NCI-H1048 (cell line): ENCODE measurements at regions not wholly inside any gene's neighbourhood (a gene's known extent, or its start where the extent isn't known, plus 50 kb on each side); places are given as distances from the start of the nearest gene placed in this dataset.
"Not testable (repeated sequence)": the region's sequence is repeated elsewhere in the genome, so short reads cannot be mapped to it uniquely, and the experiment has no call there.

Source experiments
- DNase-seq: peaks from one replicate; lab custom pipeline; 2025; lab: John Stamatoyannopoulos, UW

DNA sequence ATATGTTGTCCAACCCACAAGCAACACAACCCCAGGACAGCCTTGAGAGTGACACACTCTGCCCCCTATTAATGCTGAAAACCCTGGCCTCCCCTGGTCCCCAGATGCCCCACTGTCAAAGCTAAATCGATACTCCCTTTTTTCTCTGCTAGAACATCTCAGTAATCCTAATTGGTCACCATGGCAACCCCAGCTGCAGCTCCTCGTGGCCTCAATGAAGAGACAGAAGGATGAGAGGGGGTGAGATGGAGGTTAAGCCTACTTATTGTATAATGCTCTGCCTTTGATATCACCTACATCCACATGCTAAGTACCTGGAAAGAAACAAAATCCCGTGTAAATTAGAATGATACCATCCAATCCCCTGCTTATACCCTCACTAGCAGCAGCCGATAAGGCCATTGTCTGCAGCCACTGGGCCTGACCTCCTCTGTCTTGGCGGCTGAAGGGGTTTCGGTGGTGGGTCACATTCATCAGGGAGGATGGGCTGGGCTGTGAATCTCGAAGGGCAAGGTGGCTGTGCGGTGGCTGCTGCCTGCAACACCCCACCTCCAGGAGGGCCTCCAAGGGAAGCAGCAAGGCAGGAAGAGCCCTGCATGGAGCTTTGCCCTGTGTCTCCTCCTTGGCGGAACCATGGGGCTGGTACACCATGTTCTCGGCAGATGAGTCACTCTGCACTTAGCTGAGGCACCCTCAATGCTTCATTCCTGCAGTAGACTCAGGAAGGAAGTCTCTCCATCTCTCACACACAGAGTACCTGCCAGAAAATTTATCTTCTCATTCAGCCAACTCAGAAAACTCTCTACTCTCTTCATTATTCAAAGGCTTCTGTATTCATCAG is 399.5 kb downstream of the BUD13 start:
- DNase-seq, result no peak

DNA sequence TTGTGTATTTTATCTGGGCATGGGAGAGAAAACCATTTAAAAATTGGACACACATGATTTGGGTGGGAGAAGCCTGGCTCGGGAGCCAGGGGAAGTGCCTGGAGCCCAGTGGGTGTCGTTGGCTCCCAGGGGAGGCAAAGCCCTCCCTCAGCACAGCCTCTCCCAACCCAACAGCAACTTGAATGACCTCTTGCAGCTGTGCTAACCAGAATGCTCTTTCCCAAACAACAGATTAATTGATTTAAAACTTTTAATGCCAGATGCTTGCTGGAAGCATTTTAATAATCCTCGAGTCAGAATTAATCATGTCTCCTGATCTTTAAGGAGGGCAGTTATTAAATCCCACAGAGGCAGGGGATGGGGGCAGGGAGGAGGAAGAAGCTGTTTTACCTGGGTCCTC is 401.6 kb downstream of the BUD13 start:
- DNase-seq, result no peak

DNA sequence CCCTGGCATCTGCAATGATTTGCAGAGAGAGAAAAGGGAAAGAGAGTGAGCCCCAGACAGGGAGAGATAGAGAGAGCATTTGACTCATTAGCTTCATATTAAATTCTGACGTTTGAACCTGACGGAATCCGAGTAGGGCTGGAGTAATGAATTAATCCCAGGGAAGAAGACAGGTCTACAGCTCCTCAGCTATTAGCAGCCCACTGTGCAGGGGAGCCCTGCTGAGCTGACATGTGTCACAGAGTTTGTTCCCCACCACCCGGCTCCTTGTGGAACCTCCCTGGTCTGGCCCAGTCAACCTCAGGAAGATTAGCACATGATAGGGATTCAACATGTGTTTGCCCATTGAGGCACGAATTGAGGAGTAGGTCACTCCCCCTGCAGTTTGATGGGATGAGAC is 404.0 kb downstream of the BUD13 start:
- DNase-seq, result no peak

DNA sequence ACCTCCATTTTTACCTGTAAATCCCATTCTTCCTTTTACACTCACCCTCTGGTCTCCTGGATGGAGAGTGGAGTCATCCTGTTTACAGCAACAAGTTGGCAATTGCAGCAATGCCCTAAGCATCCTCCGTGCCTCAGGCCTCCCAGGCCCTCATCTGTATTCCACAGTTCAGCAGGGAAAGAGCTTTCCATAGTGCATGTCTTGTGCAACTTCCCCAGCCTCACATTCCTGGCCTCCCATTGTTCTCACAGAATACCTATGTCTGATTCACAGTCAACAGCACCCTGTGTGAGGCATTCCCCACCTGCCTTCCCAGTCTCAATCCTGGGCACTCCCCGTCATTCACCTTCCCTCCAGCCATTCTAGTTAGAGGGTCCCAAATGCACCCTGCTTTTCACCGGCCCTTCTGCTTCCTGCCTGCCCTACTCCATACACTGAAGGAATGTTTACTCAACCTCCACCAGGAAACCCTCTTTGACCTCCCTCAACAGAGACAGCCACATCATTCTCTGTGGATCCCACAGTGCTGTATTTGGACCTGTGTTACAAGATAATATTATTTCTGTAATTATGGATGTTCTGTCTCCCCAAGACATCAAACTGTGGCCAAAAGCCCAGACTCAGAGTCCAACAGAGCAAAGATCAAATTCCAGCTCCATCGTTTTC is 405.7 kb downstream of the BUD13 start:
- no peak for DNase-seq

DNA sequence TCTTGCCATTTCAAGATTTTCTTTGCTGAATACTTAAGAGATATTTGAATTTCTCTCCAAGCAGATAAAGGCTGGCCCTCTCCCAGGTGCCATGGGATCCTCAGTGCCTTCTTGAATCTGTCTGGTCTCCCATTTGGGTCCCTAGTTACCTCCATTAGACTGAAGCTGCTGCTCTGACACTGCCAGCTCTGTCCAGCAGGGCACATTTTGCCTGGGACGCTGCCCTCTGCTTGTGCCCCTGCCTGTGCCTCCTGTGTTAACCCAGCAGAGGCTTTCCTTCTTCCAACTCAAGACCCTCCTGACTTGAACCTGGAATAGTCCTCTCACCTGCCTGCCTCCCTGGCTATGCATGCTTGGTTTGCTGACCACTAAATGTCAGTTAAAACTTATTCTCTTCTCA is 406.3 kb downstream of the BUD13 start:
- DNase-seq, result no peak

DNA sequence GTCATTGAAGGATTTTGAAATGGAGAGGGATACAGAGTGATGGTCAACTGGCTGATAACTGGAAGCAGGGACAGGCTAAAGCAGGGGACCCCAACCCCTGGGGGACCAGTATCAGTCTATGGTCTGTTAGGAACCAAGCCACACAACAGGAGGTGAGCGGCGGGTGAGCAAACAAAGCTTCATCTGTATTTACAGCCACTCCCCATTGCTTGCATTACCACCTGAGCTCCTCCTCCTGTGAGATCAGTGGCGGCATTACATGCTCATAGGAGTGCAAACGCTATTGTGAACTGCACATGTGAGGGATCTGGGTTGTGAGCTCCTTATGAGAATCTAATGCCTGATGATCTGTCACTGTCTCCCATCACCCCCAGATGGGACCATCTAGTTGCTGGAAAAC is 407.9 kb downstream of the BUD13 start:
- not testable (repeated sequence) for DNase-seq

DNA sequence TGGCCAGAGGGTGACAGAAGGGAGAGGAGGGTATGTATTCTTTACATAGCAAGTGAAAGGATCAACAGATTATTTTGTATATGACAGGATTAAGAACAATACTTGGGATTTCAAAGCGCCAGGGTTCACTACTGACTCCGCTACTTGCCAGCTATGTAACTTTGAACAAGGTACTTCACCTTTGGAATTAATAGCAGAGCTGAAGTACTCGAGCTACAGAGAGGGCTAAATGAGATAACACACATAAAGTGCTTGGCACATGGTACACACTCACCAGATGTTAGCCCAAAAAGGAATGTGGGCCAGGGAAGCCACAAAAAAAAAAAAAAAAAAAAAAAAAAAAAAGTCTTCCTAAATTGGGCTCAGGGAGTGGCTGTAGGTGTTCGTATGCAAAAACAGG is 408.4 kb downstream of the BUD13 start:
- no peak for DNase-seq

DNA sequence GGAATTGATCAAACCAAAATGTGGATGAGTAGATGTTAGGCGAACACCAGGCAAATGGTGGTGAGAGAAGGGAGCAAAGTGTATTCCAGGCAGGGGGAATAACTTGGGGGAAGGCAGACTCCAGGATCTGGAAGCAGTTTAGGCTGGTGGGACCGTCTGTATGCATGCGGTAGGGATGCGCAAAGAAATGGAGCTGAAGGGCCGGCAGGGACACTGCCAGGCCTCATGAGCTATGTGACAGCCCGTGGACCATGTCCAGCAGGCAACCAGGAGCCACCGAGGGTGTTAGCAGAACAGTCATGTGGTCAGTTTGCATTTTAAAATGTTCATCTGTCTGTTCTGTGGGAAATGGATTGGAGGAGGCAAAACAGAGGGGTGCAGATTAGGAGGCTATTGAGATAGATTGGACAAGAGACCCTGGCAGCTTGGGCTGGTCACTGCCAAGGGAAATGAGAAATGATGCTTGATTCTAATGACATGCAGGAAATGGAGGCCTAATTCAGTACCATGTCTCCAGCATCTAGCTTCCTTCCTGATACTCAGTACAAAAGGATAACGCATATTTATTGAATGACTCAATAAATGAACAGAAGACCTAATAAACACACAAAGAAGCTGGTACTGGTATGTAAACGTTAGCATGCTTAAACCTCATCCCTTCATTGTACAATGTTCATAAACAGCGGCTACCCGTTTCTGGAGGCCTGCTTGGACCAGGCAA is 412.4 kb downstream of the BUD13 start:
- no peak for DNase-seq

DNA sequence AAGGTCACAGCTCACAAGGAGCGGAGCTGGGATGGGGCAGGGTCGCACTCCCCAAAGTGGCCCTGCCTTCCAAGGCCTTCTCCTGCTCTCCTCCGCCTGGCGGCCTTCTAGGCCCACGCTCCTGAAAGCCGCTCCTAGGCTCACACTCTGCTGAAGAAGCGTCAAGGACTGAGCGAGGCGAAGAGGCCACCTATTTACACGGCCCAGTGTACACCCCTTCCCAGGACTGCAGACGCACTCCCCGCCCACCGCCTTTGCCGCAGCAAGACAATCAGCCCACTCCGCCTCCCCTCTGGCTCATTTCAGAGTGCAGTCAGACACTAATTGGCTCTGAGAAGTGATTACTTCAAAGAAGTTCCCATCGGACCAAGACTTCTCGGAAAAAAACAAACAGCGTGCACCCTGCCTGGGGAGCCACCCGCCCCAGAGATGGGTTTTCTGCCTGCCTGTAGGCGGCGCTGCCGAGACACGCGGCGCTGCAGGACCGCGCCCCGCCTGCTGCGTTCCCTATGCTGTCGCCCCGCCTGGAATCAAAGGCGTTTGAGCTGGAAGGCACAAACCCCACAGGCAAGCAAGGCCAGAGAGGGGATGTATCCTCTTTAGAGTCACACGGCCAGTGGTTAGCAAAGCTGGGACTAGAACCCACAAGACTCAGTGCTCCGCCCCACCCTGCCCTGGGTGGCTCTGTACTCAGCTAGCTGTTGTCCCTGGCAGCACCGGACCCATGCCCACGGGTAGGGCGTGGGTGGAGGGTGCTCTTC is 414.8 kb downstream of the BUD13 start:
- DNase-seq, result no peak

DNA sequence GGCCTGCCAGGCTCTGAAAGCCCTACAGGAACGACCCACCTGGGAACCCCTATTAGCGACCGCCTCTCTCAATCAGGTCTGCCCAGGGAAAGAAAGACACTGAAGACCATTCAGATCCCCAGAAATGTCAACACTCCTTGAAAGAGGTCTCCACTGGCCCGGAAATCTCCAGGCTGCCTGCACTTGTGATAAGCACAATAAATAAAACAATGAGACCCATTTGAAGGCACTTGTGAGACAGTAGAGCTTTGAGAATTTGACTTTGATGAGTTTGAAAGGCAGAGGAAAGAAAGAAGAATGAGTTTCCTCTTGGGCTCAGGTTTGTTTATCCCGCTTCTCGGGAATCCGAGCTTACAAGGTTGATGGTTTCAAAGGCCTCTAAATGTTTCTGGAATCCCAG is 416.3 kb downstream of the BUD13 start:
- no peak for DNase-seq

DNA sequence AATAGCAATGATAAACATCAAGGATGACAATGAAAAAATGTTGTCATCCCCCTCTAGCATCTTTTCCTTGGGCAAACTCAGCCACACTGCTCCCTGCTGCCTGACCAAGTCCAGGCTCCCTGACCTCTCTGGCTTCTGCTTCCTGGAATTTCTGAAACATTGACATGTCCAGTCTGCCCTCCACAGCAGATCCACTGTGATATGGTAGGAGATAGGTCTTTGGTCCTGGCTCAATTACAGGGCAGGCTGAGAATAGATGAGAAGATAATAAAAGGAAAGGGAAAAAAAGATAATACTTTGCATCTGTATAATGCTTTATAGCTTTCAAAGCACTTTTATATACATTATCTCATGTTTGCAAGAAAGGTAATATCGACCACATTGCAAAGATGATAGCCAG is 417.7 kb downstream of the BUD13 start:
- DNase-seq, result no peak

DNA sequence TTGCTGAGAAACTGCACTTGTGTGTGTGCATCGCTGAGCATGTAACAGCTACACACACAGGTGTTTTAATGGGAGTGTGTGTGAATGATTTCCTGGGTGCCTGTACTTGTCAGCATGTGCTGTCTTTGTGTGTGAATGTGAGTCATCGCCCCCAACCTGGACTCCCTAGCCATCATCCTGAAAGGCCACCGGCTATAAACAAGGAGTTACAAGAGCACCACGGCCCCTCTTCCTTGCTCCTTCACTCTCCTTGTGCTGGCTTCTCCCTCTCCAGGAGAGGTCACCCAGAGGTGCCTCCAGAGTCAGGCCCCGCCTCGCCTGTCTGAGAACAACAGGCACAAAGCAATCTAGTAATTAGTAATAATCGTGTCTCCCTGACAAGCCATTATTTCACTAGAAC is 419.2 kb downstream of the BUD13 start:
- DNase-seq, result no peak

DNA sequence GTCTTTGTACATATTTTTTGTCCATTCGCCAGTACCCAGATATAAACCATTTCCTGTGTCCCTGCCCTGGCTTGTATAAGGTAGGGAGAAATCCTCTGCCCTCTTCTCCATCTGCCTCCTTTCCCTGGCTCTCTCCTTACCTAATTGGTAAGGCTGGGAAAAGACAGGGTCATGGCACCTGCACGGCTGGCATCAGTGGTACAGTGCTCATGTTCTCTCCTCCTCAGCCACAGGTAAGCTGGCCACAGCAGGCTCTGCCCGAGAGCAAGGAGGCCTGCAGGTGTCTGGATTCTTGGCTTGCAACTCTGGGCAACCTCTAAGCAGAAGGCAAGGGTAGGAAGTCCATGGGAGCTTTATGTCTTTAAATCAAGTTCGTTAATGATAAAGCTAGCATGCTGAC is 419.9 kb downstream of the BUD13 start:
- no peak for DNase-seq

DNA sequence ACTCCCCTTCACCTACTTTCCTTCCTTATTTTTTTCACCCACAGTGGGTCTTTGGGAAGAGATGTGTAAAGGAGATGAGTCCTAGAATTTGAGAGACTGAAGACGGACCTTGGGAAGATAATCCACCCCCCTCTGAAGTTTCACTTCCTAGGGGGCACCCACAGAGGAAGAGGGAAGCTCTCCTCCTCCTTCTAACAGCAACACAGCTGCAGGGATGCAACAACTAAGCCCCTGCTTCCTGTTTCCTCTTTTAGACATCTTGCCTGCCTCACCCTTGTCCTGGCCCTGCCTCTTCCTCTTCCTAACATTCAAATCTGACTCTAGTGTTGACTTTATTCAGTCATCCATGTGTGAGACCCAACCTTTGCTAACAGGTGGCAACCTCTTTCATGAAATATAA is 424.6 kb downstream of the BUD13 start:
- DNase-seq, result no peak

DNA sequence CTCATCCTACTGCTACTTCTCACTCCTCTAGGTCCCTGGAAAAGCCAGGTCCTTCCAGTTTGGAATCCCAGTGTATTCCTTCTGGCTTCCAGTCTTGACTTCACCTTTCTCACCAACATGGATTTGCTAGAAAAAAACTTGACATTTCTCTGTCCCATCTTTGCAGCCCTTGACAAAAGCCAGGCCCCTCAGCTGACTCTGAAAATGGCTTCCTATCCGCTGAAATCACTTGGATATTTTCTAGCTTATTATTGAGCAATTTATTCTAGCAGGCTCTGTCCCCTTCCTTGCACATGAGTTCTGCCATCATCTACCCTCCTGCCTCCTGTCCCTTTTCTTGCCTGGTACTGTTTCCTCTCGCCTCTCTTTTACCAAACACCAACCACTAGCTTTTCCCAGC is 427.2 kb downstream of the BUD13 start:
- DNase-seq, result no peak

DNA sequence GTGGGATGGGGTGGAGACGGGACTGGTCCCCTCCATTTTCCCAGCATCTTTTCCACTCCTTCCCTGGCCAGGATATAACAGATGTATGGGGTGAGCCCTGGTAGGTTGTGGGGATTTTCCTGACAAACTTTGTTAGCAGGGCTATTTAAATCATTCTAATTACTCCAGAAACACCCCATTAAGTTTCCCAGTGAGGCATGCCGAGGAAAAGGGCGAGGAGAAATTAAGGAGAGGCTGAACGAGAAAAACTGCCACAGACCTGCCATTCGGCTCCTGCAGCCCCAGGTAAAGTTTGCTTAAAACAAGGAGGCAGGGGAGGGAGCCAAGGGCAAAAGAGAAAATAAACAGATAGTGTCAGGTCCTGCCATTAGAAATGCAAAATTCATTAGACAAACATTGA is 428.2 kb downstream of the BUD13 start:
- DNase-seq, result no peak

DNA sequence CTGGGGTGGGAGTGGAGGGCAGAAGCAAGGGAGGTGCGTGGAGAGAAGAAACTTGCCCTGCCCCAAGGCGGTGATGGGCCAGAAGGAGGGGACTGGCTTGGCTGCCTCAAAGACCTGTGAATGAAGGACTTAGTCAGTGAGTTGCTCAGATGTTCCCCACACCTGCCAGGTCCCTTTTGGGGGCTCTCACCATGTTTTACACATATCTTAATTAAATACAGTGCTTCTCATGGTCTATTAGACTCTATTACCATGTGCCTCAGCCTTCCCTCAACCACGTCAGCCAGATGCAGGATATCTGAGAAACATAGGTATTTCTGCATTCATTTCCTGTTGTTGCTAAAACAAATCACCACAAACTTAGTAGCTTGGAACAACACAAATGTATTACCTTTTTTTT is 429.5 kb downstream of the BUD13 start:
- no peak for DNase-seq

DNA sequence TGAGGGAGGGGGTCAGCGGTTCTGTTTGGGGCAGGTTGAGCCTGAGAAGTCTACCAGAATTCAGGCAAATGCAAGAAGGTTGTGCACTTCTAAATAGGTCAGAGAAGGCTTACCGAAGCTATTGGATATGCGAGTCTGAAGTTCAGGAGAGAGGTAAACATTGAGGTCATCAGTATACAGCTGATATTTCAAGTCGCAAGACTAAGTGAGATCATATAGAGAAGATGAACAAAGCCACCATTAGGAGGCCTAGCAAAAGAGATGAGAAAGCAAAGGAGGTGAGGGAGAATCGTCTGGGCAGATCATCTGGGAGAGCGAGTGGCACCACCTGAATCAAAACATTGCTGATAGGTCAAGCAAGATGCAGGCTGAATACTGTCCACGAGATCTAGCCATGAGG is 430.6 kb downstream of the BUD13 start:
- DNase-seq, result no peak

DNA sequence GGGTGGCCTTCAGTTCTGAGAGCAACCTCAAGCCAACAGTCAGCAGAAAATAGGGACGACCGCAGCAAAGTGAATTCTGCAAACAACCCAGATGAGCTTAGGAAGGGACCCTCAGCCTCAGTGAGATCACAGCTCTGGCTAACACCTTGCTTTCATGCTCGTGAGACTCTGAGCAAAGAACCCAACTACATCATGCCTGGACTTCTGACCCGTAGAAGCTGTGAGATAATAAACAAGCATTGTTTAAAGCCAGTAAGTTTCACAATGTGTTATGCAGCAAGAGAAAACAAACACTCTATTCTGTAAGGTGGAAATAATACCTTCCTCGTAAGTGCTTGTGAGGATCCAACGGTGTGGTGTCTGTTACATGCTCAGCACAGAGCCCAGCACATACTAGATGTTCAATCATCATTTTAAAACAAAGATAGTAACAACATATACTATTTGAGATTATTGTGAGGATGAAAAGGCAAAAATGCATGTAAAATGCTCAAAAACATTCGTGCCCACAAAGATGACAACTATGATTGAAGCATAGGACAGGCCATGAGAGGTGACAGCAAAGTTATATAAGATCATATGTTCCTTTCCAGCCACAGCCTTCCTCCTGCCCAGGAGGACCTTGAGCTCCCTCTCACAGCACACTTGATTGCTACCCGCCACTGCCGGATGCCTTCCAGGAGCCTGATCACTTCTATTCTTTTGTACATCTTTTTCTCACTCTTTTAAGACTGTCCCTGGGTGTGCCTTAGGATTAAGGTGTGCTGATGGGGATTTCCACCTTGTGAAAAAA is 433.3 kb downstream of the BUD13 start:
- no peak for DNase-seq

DNA sequence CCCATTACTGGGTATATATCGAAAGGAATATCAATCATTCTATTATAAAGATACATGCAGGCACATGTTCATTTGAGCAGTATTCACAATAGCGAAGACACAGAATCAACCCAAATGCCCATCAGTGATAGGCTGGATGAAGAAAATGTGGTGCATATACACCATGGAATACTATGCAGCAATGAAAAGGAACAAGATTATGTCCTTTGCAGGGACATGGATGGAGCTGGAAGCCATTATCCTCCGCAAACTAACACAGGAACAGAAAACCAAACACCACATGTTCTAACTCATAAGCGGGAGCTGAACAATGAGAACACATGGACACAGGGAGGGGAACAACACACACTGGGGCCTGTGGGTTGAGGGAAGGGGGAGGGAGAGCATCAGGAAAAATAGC is 434.3 kb downstream of the BUD13 start:
- DNase-seq, result not testable (repeated sequence)

DNA sequence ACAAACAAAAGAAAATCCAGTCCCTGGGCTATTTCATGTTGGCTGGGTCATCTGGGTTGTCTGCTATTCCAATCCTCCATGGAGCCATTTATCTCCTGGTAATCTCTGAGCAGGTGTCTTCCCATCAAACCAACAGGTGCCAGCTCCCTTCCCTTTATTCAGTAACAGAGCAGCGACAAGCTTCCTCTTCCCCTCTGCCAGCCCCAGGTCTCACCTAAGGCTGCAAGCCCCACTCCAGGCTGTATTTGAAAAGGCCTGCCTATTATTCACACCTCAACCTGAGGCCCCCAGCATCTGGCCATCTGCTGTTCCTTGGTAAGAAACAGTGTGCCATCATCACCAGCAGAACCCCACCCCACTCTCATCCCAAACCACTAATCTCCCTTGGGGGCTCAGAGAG is 436.2 kb downstream of the BUD13 start:
- DNase-seq, result no peak

DNA sequence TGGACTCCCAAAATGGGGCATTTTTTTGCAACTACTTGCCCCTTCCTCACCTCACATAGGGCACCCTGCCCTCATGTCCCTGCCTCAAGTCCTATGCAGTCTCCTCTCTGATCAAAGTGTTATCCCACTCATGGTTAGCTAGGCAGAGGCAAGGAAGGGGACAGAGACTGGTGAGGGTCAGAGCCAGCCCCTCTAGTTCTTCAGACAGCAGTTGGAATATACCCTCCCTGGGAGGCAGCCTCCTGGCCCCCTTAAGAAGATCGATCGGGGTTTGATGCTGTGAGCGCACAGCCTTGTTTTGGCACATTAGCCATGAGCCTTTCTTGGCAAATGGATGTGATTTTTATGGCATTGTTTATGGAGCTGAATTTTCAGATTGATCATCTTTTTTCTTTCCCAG is 436.9 kb downstream of the BUD13 start:
- DNase-seq, result no peak
